ENCODE measurements at regions not wholly inside any gene's neighbourhood (a gene's known extent, or its start where the extent isn't known, plus 50 kb on each side); places are given as distances from the start of the nearest gene placed in this dataset.

- Histone ChIP-seq H3K79me2 (replicated peaks; ENCODE audit: insufficient read depth) (no peaks in the 10 kb centered on the region), H2AFZ (no peak overlapping the region), H3K4me2 (no peak overlapping the region), H3K9me2 (ENCODE audit: insufficient read depth) (peaks cover 9% of the 10 kb centered on the region; the same call in 1 of the 2 replicates), H3K4me3 (no peak overlapping the region), H3K36me3 (ENCODE audit: insufficient read depth) (no peaks in the 10 kb centered on the region), H3F3A (replicated peaks; ENCODE audit: low read depth) (no peaks in the 10 kb centered on the region), H3K27ac (ENCODE audit: low read depth) (no peak overlapping the region), H3K27me3 (ENCODE audit: insufficient read depth) (no peaks in the 10 kb centered on the region), H4K20me1 (replicated peaks; ENCODE audit: insufficient read depth) (no peaks in the 10 kb centered on the region), H3K4me1 (ENCODE audit: insufficient read depth) (no peaks in the 10 kb centered on the region)
- Mint-ChIP-seq H3K36me3 (ENCODE audit: low read depth) (no peaks in the 10 kb centered on the region), H3K9me3 (no peaks in the 10 kb centered on the region), H3K4me1 (no peaks in the 10 kb centered on the region), H3K27me3 (ENCODE audit: insufficient read depth, low read depth, poor library complexity) (no peaks in the 10 kb centered on the region), H3K4me3 (no peak overlapping the region), H3K27ac (no peak overlapping the region)
- TF ChIP-seq ZNF114 (CRISPR knock-in tag; IDR thresholded peaks at IDR 0.05) = no peak
- no peak for TF ChIP-seq NANOG (IDR thresholded peaks at IDR 0.05; ENCODE audit: borderline replicate concordance)
- TF ChIP-seq ETS1 (IDR thresholded peaks at IDR 0.05) = no peak
- TF ChIP-seq STAT1 (IDR thresholded peaks at IDR 0.05; ENCODE audit: unreplicated experiment) = no peak
- TF ChIP-seq POLR2AphosphoS5 (IDR thresholded peaks at IDR 0.05; ENCODE audit: low read depth) = no peak
- no peak for TF ChIP-seq ZNF331 (CRISPR knock-in tag; IDR thresholded peaks at IDR 0.05; ENCODE audit: low read depth)
- no peak for TF ChIP-seq REST (IDR thresholded peaks at IDR 0.05; ENCODE audit: unreplicated experiment)
- TF ChIP-seq JUNB (IDR thresholded peaks at IDR 0.05; ENCODE audit: unreplicated experiment) = no peak
- TF ChIP-seq CREB1 (CRISPR knock-in tag; IDR thresholded peaks at IDR 0.05; ENCODE audit: low read depth) = no peak
- DNase-seq (ENCODE audit: low spot score) (no peak), ATAC-seq (no peak)
Observed at GRCh38 chr6:131418441-131418840, 154.6 kb upstream of the ARG1 start.

GRCh38 chr6:131419702-131420101 lies 153.3 kb upstream of the ARG1 start:
- no peaks in the 10 kb centered on the region for H3K79me2 ChIP-seq (replicated peaks; ENCODE audit: insufficient read depth)
- no peaks in the 10 kb centered on the region for H3K36me3 Mint-ChIP-seq (ENCODE audit: low read depth)
- no peak overlapping the region for H3K27ac ChIP-seq (ENCODE audit: low read depth)
- no peak overlapping the region for H3K27ac Mint-ChIP-seq
- no peaks in the 10 kb centered on the region for H3K36me3 ChIP-seq (ENCODE audit: insufficient read depth)
- H3K4me1 ChIP-seq (ENCODE audit: insufficient read depth) = peaks cover 8% of the 10 kb centered on the region
- no peaks in the 10 kb centered on the region for H3K9me3 Mint-ChIP-seq
- H3F3A ChIP-seq (replicated peaks; ENCODE audit: low read depth) = no peaks in the 10 kb centered on the region
- H3K27me3 Mint-ChIP-seq (ENCODE audit: insufficient read depth, low read depth, poor library complexity) = no peaks in the 10 kb centered on the region
- no peak overlapping the region for H3K4me2 ChIP-seq
- H3K9me2 ChIP-seq (ENCODE audit: insufficient read depth) = peaks cover 9% of the 10 kb centered on the region; the same call in 1 of the 2 replicates
- no peak overlapping the region for H3K4me3 Mint-ChIP-seq
- H3K4me3 ChIP-seq = no peak overlapping the region
- ATAC-seq (no peak), DNase-seq (ENCODE audit: low spot score) (no peak)
- H3K27me3 ChIP-seq (ENCODE audit: insufficient read depth) = no peaks in the 10 kb centered on the region
- H2AFZ ChIP-seq = no peak overlapping the region
- 0 out of 3 replicates have a peak, but pooled peaks cover 4% of the 10 kb centered on the region for H3K4me1 Mint-ChIP-seq
- H4K20me1 ChIP-seq (replicated peaks; ENCODE audit: insufficient read depth) = no peaks in the 10 kb centered on the region
- no peak for TF ChIP-seq POLR2AphosphoS5 (IDR thresholded peaks at IDR 0.05; ENCODE audit: low read depth)
- no peak for TF ChIP-seq CTCF (conservative IDR thresholded peaks at IDR 0.05; ENCODE audit: low read depth in 2 of 2)
- TF ChIP-seq ZNF331 (CRISPR knock-in tag; IDR thresholded peaks at IDR 0.05; ENCODE audit: low read depth) = no peak
- no peak for TF ChIP-seq EZH2phosphoT487 (IDR thresholded peaks at IDR 0.05; ENCODE audit: unreplicated experiment)
- no peak for TF ChIP-seq CREB1 (CRISPR knock-in tag; IDR thresholded peaks at IDR 0.05; ENCODE audit: low read depth)
- TF ChIP-seq REST (IDR thresholded peaks at IDR 0.05; ENCODE audit: unreplicated experiment) = no peak
- no peak for TF ChIP-seq STAT1 (IDR thresholded peaks at IDR 0.05; ENCODE audit: unreplicated experiment)
- no peak for TF ChIP-seq NANOG (IDR thresholded peaks at IDR 0.05; ENCODE audit: borderline replicate concordance)
- no peak for TF ChIP-seq JUNB (IDR thresholded peaks at IDR 0.05; ENCODE audit: unreplicated experiment)
- no peak for TF ChIP-seq EZH2 (IDR thresholded peaks at IDR 0.05; ENCODE audit: low read depth, unreplicated experiment)
- TF ChIP-seq ZNF114 (CRISPR knock-in tag; IDR thresholded peaks at IDR 0.05) = no peak
- TF ChIP-seq ETS1 (IDR thresholded peaks at IDR 0.05) = no peak

All from GM23338 (cell line).